Liver (tissue), 3 donors: ENCODE measurements at regions not wholly inside any gene's neighbourhood (a gene's known extent, or its start where the extent isn't known, plus 50 kb on each side); places are given as distances from the start of the nearest gene placed in this dataset.

Source experiments
- CTCF ChIP-seq: fragments of 150-350 bp; IDR thresholded peaks from 2 replicates; pipeline ENCODE4 v1.5.1; 2017; ENCODE audit warnings: improper control_type of control experiment, low read depth, low read length; ENCODE audit not compliant: missing input control
- EGR1 ChIP-seq, 2 donors: IDR thresholded peaks; 2 replicates each; pipeline ENCODE4 v1.6.1; 2016 to 2018; ENCODE audit warnings: antibody characterized with exemption in 2 of 2, low read depth in 2 of 2
- FOXA1 ChIP-seq: IDR thresholded peaks from 2 replicates; pipeline ENCODE4 v1.6.1; 2016; ENCODE audit warnings: antibody characterized with exemption
- GABPA ChIP-seq, 2 donors: IDR thresholded peaks in 1 of 2; conservative IDR thresholded peaks in 1 of 2; 2 replicates each; pipeline ENCODE4 v1.6.1; 2016; ENCODE audit warnings: antibody characterized with exemption in 2 of 2, mild to moderate bottlenecking in 1 of 2, moderate library complexity in 1 of 2
- JUND ChIP-seq, 2 donors: IDR thresholded peaks; 2 replicates each; pipeline ENCODE4 v1.6.1; 2016; ENCODE audit warnings: antibody characterized with exemption in 2 of 2
- RAD21 ChIP-seq, 2 donors: IDR thresholded peaks; 2 replicates each; pipeline ENCODE4 v1.6.1; 2016; ENCODE audit warnings: antibody characterized with exemption in 2 of 2, mild to moderate bottlenecking in 2 of 2
- REST ChIP-seq: IDR thresholded peaks from 2 replicates; pipeline ENCODE4 v1.6.1; 2016; ENCODE audit warnings: antibody characterized with exemption, mild to moderate bottlenecking
- RXRA ChIP-seq, 2 donors: IDR thresholded peaks; 2 replicates each; pipeline ENCODE4 v1.6.1; 2017 to 2018; ENCODE audit warnings: antibody characterized with exemption in 2 of 2, mild to moderate bottlenecking in 1 of 2
- SP1 ChIP-seq: IDR thresholded peaks from 2 replicates; pipeline ENCODE4 v1.6.1; 2018; ENCODE audit warnings: antibody characterized with exemption, mild to moderate bottlenecking
- TAF1 ChIP-seq: conservative IDR thresholded peaks from 2 replicates; pipeline ENCODE4 v1.6.1; 2016; ENCODE audit warnings: antibody characterized with exemption, mild to moderate bottlenecking
- YY1 ChIP-seq: IDR thresholded peaks from 2 replicates; pipeline ENCODE4 v1.6.1; 2016; ENCODE audit warnings: antibody characterized with exemption, mild to moderate bottlenecking
- TF ChIP-seq, protein P1 (sequence below): IDR thresholded peaks from 2 replicates; pipeline ENCODE4 v1.6.1; 2016; ENCODE audit warnings: antibody characterized with exemption
- TF ChIP-seq, protein P2 (sequence below): IDR thresholded peaks from 2 replicates; pipeline ENCODE4 v1.6.1; 2016; ENCODE audit warnings: antibody characterized with exemption
- donor health status: healthy.
- donor health status: healthy.

- TF ChIP-seq GABPA (IDR thresholded peaks at IDR 0.05 in 1 of 2, conservative IDR thresholded peaks at IDR 0.05 in 1 of 2) (no peak), CTCF (no peak), TAF1 (no peak), RAD21 (IDR thresholded peaks at IDR 0.05) (no peak), JUND (IDR thresholded peaks at IDR 0.05) (no peak), FOXA1 (no peak), YY1 (no peak), SP1 (no peak), REST (no peak), RXRA (IDR thresholded peaks at IDR 0.05) (peak in 1 of 2 donors; percentile 21), EGR1 (IDR thresholded peaks at IDR 0.05; ENCODE audit: low read depth in 2 of 2) (no peak)
- TF ChIP-seq, protein P1, sequence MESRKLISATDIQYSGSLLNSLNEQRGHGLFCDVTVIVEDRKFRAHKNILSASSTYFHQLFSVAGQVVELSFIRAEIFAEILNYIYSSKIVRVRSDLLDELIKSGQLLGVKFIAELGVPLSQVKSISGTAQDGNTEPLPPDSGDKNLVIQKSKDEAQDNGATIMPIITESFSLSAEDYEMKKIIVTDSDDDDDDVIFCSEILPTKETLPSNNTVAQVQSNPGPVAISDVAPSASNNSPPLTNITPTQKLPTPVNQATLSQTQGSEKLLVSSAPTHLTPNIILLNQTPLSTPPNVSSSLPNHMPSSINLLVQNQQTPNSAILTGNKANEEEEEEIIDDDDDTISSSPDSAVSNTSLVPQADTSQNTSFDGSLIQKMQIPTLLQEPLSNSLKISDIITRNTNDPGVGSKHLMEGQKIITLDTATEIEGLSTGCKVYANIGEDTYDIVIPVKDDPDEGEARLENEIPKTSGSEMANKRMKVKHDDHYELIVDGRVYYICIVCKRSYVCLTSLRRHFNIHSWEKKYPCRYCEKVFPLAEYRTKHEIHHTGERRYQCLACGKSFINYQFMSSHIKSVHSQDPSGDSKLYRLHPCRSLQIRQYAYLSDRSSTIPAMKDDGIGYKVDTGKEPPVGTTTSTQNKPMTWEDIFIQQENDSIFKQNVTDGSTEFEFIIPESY: no peak
- TF ChIP-seq, protein P2, sequence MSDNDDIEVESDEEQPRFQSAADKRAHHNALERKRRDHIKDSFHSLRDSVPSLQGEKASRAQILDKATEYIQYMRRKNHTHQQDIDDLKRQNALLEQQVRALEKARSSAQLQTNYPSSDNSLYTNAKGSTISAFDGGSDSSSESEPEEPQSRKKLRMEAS: no peak
Observed at GRCh38 chr2:212928681-212929080, 222.7 kb downstream of the IKZF2 start.
